Jurkat, Clone E6-1 (cell line): ENCODE measurements at regions not wholly inside any gene's neighbourhood (a gene's known extent, or its start where the extent isn't known, plus 50 kb on each side); places are given as distances from the start of the nearest gene placed in this dataset.

Experiments
- DNase-seq: peaks from one replicate; pipeline ENCODE4 v3.0.0-alpha.2; 2011; ENCODE audit warnings: low read depth, low spot score
- H3K4me3 ChIP-seq: 2 replicates; pipeline ENCODE4 v1.5.1; 2011; ENCODE audit warnings: mild to moderate bottlenecking, low read length, control low read depth, moderate library complexity

- H3K4me3 ChIP-seq = no peak overlapping the region
- no peak for DNase-seq
Measured at GRCh38 chr13:80239571-80240255, 101.2 kb downstream of the SPRY2 start.

- no peak for DNase-seq
- no peak overlapping the region for H3K4me3 ChIP-seq
Measured at GRCh38 chr13:80239116-80239515, 101.8 kb downstream of the SPRY2 start.

GRCh38 chr13:80237646-80238045 is 103.3 kb downstream of the SPRY2 start:
- no peak for DNase-seq
- no peak overlapping the region for H3K4me3 ChIP-seq

GRCh38 chr13:80235967-80236302 is 105.0 kb downstream of the SPRY2 start:
- no peak overlapping the region for H3K4me3 ChIP-seq
- no peak for DNase-seq

GRCh38 chr13:80235166-80235966 is 105.6 kb downstream of the SPRY2 start:
- DNase-seq = no peak
- H3K4me3 ChIP-seq = no peak overlapping the region

GRCh38 chr13:80227645-80228044 is 113.3 kb downstream of the SPRY2 start:
- H3K4me3 ChIP-seq = no peak overlapping the region
- DNase-seq = no peak

GRCh38 chr13:80226645-80227044 is 114.3 kb downstream of the SPRY2 start:
- H3K4me3 ChIP-seq = no peak overlapping the region
- DNase-seq = no peak

GRCh38 chr13:80224468-80224867 is 116.5 kb downstream of the SPRY2 start:
- H3K4me3 ChIP-seq = no peak overlapping the region
- no peak for DNase-seq

- H3K4me3 ChIP-seq = no peak overlapping the region
- no peak for DNase-seq
Measured at GRCh38 chr13:80217614-80218456, 123.1 kb downstream of the SPRY2 start.

- no peak overlapping the region for H3K4me3 ChIP-seq
- DNase-seq = no peak
Measured at GRCh38 chr13:80215368-80215767, 125.6 kb downstream of the SPRY2 start.

GRCh38 chr13:80214521-80214991 is 126.4 kb downstream of the SPRY2 start:
- DNase-seq = no peak

GRCh38 chr13:80214050-80214449 is 126.9 kb downstream of the SPRY2 start:
- DNase-seq = no peak
- no peak overlapping the region for H3K4me3 ChIP-seq

More at GRCh38 chr13:80214521-80214991, 126.4 kb downstream of the SPRY2 start:
- no peak overlapping the region for H3K4me3 ChIP-seq

- DNase-seq = no peak
- H3K4me3 ChIP-seq = no peak overlapping the region
Measured at GRCh38 chr13:80213201-80213600, 127.7 kb downstream of the SPRY2 start.

- H3K4me3 ChIP-seq = no peak overlapping the region
- no peak for DNase-seq
Measured at GRCh38 chr13:80211566-80211965, 129.4 kb downstream of the SPRY2 start.

- H3K4me3 ChIP-seq = no peak overlapping the region
- DNase-seq = no peak
Measured at GRCh38 chr13:80204642-80205041, 136.3 kb downstream of the SPRY2 start.

- DNase-seq = no peak
- no peak overlapping the region for H3K4me3 ChIP-seq
Measured at GRCh38 chr13:80203496-80203895, 137.4 kb downstream of the SPRY2 start.

- DNase-seq = no peak
- no peak overlapping the region for H3K4me3 ChIP-seq
Measured at GRCh38 chr13:80201694-80202468, 139.0 kb downstream of the SPRY2 start.

- no peak for DNase-seq
Measured at GRCh38 chr13:80199585-80200292, 141.2 kb downstream of the SPRY2 start.

More at GRCh38 chr13:80199585-80200292, 141.2 kb downstream of the SPRY2 start:
- H3K4me3 ChIP-seq = no peak overlapping the region
